HG02610 (cell line): ENCODE measurements at regions not wholly inside any gene's neighbourhood (a gene's known extent, or its start where the extent isn't known, plus 50 kb on each side); places are given as distances from the start of the nearest gene placed in this dataset.
"Not testable (repeated sequence)": the region's sequence is repeated elsewhere in the genome, so short reads cannot be mapped to it uniquely, and the experiment has no call there.

Source experiments
- ATAC-seq: cut with Tn5 transposase; IDR thresholded peaks from one replicate; pipeline ENCODE4 v1.9.1; 2021; ENCODE audit warnings: mild to moderate bottlenecking, moderate library complexity; ENCODE audit not compliant: unreplicated experiment

DNA sequence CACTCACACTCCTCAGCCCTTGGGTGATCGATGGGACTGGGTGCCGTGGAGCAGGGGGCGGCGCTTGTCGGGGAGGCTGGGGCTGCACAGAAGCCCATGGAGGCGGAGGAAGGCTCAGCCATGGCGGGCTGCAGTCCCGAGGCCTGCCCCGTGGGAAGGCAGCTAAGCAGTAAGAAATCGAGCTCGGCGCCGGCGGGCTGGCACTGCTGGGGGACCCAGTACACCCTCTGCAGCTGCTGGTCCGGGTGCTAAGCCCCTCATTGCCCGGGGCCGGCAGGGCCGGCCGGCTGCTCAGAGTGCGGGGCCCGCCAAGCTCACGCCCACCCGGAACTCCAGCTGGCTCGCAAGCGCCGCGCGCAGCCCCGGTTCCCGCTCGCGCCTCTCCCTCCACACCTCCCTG, 942.6 kb downstream of the C4orf33 start:
- ATAC-seq = not testable (repeated sequence)

- ATAC-seq = no peak
Measured at GRCh38 chr4:130043732-130044160, 947.8 kb downstream of the C4orf33 start.

GRCh38 chr4:130044788-130045531, 949.0 kb downstream of the C4orf33 start:
- no peak for ATAC-seq

DNA sequence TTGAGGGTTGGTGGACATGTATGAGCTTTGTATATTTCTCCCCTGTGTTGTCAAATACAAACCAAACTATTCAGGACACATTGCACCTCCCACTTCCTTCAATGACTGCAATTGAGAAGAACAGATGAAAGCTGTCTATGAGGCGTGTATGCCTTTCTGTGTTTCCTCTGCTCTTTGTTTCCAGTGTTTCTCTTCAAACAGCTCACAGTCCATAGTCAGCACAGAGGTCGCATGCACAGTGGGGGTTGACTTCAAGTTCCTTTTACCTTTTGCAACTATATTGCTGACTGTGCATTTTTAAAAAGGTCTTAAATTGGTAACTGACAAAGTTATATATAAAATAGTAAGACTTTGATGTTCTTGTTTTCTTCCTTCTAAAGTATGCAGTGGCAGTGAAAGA, 957.8 kb downstream of the C4orf33 start:
- ATAC-seq = no peak

- ATAC-seq = no peak
Measured at GRCh38 chr4:130054908-130055307, 959.0 kb downstream of the C4orf33 start.

DNA sequence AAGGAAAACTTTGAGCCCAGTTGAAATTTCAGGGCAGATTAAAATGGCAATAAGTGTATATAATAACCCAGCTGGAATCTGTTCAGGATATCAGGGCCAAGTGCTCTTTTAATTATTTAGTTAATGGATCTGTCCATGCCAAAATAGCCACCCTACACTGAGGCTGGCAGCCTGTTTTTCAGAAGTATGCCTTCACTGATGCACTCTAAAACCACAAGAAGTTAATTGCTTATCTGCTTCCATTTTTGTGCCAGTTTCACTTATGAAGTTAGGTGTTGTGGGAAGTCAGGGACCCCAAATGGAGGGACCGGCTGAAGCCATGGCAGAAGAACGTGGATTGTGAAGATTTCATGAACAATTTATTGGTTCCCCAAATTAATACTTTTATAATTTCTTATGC, 960.3 kb downstream of the C4orf33 start:
- no peak for ATAC-seq

GRCh38 chr4:130064471-130064870, 968.5 kb downstream of the C4orf33 start:
- ATAC-seq = no peak

- ATAC-seq = no peak
Measured at GRCh38 chr4:130067419-130067818, 971.5 kb downstream of the C4orf33 start.

GRCh38 chr4:130068072-130068471, 972.1 kb downstream of the C4orf33 start:
- no peak for ATAC-seq

GRCh38 chr4:130071746-130072145, 975.8 kb downstream of the C4orf33 start:
- no peak for ATAC-seq

- no peak for ATAC-seq
Measured at GRCh38 chr4:130073145-130073790, 977.3 kb downstream of the C4orf33 start.

GRCh38 chr4:130074096-130074495, 978.1 kb downstream of the C4orf33 start:
- no peak for ATAC-seq

- ATAC-seq = no peak
Measured at GRCh38 chr4:130077275-130077674, 981.3 kb downstream of the C4orf33 start.

DNA sequence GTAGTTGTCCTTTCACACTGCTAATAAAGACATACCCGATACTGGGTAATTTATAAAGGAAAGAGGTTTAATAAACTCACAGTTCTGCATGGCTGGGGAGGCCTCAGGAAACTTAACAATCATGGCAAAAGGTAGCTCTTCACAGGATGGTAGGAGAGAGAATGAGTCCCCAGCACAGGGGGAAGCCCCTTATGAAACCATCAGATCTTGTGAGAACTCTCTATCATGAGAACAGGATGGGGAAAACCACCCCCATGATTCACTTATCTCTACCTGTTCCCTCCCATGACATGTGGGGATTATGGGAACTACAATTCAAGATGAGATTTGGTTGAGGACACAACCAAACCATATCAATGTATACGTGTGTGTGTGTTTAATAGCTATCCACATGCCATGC, 983.1 kb downstream of the C4orf33 start:
- not testable (repeated sequence) for ATAC-seq

- no peak for ATAC-seq
Measured at GRCh38 chr4:130080872-130081451, 985.0 kb downstream of the C4orf33 start.

GRCh38 chr4:130090427-130090826, 994.5 kb downstream of the C4orf33 start:
- ATAC-seq = no peak

DNA sequence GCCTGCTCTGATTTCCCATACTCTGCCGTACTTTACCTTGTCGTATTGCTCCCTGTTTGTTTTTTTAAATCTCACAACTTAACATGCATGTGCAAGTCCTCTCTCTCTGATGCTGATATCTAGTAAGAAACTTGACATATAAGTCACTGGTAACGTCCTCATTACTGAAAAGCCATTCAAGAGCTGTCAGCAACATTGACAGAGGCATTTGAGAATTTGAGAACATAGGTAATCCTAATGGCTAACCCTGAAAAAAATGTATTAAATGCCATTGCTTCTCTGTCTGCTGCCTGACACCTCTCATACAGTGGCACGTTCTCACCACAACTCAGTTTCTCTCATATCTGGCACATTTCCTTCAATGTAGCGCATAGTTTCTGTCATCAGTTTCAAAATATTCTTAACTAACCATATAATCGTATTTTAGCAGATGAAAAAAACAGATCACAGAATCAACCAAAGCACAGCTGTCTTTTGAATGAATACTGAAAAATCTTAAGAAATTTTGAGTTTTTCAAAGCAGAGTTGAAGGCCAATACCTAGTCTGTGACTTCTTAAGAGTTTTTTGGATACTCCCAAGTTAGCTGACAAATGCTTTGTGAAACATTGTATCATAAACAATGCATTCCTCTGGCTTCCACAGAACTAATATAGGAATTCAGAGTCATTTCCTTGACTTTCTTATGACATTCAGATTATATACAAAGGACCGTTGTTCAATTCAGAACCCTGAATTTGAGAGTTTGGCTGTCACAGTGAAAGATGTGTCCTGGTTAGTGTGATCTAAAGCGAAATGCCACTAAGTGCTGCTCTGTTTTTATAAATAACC, 996.4 kb downstream of the C4orf33 start:
- no peak for ATAC-seq

- ATAC-seq = no peak
Measured at GRCh38 chr4:130099105-130099504, 1003.2 kb downstream of the C4orf33 start.

- ATAC-seq = no peak
Measured at GRCh38 chr4:130110189-130110588, 1014.2 kb downstream of the C4orf33 start.

DNA sequence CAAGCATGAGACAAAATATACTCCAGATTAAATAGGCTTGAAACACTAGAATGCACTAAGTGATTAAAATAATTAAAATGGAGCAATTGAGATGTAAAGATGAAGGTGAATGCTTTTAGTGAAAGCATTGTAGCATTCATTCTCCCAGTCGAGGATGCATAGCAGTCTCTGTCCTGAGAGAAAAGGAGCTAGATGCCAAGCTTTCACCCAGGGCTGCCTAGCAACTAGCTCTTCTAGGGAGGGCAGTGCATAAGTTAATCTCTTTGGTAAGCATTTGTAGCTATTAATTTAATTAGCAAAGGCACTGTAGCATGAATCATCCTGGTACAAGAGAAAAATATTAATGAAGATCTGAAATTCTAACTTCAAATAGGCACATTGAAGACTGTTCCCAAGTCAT, 1014.8 kb downstream of the C4orf33 start:
- no peak for ATAC-seq

DNA sequence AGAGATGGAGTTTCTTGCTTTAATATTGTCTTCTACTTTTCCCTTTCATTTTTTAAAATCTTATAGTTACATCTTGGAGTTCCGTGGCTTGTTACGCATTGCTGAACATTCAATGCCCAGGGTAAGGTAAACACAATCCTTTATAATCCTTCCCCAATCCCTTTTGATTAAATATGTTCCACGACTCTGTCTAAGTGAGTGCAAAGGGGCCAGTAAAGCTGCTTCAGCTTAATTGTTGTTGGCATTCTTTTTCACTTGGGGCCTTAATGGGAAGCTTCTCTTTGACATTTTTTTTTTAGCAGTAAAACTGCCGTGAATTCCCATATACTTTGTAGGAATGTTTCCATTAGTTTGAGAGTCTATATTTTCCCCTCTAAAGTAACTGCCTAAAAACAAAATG, 1028.1 kb downstream of the C4orf33 start:
- no peak for ATAC-seq
